ENCODE measurements at regions not wholly inside any gene's neighbourhood (a gene's known extent, or its start where the extent isn't known, plus 50 kb on each side); places are given as distances from the start of the nearest gene placed in this dataset.

- Histone ChIP-seq H3K14ac (ENCODE audit: low read length in 2 of 2) (no peak overlapping the region), H3K79me1 (replicated peaks; ENCODE audit: low read length, poor library complexity, severe bottlenecking) (no peaks in the 10 kb centered on the region), H2BK15ac (ENCODE audit: low read depth, poor library complexity, severe bottlenecking) (no peak overlapping the region), H2BK120ac (ENCODE audit: low read depth, low read length) (no peak overlapping the region), H3K36me3 (ENCODE audit: control insufficient read depth in 1 of 2, insufficient read depth in 2 of 2, low read depth in 1 of 2, low read length in 2 of 2) (no peaks in the 10 kb centered on the region), H4K8ac (ENCODE audit: low read length) (no peak overlapping the region), H3K4me3 (ENCODE audit: insufficient read depth in 1 of 2, low read depth in 1 of 2, low read length in 2 of 2) (no peak overlapping the region), H3K27ac (ENCODE audit: low read length, poor library complexity, severe bottlenecking) (no peak overlapping the region), H3K4me2 (ENCODE audit: low read length, poor library complexity, severe bottlenecking) (no peak overlapping the region), H3K18ac (ENCODE audit: low read depth in 1 of 2, low read length in 2 of 2) (no peak overlapping the region), H3K27me3 (ENCODE audit: control insufficient read depth in 1 of 2, insufficient read depth in 1 of 2, low read length in 2 of 2) (no peaks in the 10 kb centered on the region), H2BK12ac (ENCODE audit: low read length in 2 of 2) (no peak overlapping the region), H3K4me1 (ENCODE audit: control insufficient read depth, insufficient read depth, low read depth, low read length) (no peaks in the 10 kb centered on the region), H3K4ac (ENCODE audit: low read depth in 1 of 2, low read length in 2 of 2) (no peak overlapping the region), H3K9me3 (ENCODE audit: control insufficient read depth, low read length) (no peaks in the 10 kb centered on the region), H2BK5ac (ENCODE audit: low read depth, low read length, poor library complexity, severe bottlenecking) (no peak overlapping the region), H4K91ac (ENCODE audit: low read length) (no peak overlapping the region), H3K23ac (ENCODE audit: low read length in 2 of 2) (no peak overlapping the region), H2AK5ac (ENCODE audit: low read length, severe bottlenecking) (no peak overlapping the region), H2AFZ (ENCODE audit: low read depth, low read length) (no peak overlapping the region), H3K9ac (ENCODE audit: low read length) (no peak overlapping the region)
- no peak for DNase-seq
- WGBS: 80% methylated on average over 1 of the region's 1 CpG
These were observed 455.7 kb upstream of the PIK3C3 start for GRCh38 chr18:41499345-41499744.

- Histone ChIP-seq H3K9ac (ENCODE audit: low read length) (no peak overlapping the region), H3K27ac (ENCODE audit: low read length, poor library complexity, severe bottlenecking) (no peak overlapping the region), H3K79me1 (replicated peaks; ENCODE audit: low read length, poor library complexity, severe bottlenecking) (no peaks in the 10 kb centered on the region), H3K4ac (ENCODE audit: low read depth in 1 of 2, low read length in 2 of 2) (no peak overlapping the region), H4K8ac (ENCODE audit: low read length) (no peak overlapping the region), H2BK120ac (ENCODE audit: low read depth, low read length) (no peak overlapping the region), H3K27me3 (ENCODE audit: control insufficient read depth in 1 of 2, insufficient read depth in 1 of 2, low read length in 2 of 2) (no peaks in the 10 kb centered on the region), H3K4me3 (ENCODE audit: insufficient read depth in 1 of 2, low read depth in 1 of 2, low read length in 2 of 2) (no peak overlapping the region), H2BK15ac (ENCODE audit: low read depth, poor library complexity, severe bottlenecking) (no peak overlapping the region), H3K14ac (ENCODE audit: low read length in 2 of 2) (no peak overlapping the region), H3K18ac (ENCODE audit: low read depth in 1 of 2, low read length in 2 of 2) (no peak overlapping the region), H4K91ac (ENCODE audit: low read length) (no peak overlapping the region), H3K4me1 (ENCODE audit: control insufficient read depth, insufficient read depth, low read depth, low read length) (no peaks in the 10 kb centered on the region), H3K23ac (ENCODE audit: low read length in 2 of 2) (no peak overlapping the region), H2AK5ac (ENCODE audit: low read length, severe bottlenecking) (no peak overlapping the region), H3K4me2 (ENCODE audit: low read length, poor library complexity, severe bottlenecking) (no peak overlapping the region), H2AFZ (ENCODE audit: low read depth, low read length) (no peak overlapping the region), H2BK12ac (ENCODE audit: low read length in 2 of 2) (no peak overlapping the region), H2BK5ac (ENCODE audit: low read depth, low read length, poor library complexity, severe bottlenecking) (no peak overlapping the region), H3K9me3 (ENCODE audit: control insufficient read depth, low read length) (peaks cover 3% of the 10 kb centered on the region), H3K36me3 (ENCODE audit: control insufficient read depth in 1 of 2, insufficient read depth in 2 of 2, low read depth in 1 of 2, low read length in 2 of 2) (no peaks in the 10 kb centered on the region)
- 79% methylated on average over 1 of the region's 1 CpG for WGBS
- DNase-seq: no peak
These were observed 464.2 kb upstream of the PIK3C3 start for GRCh38 chr18:41490861-41491260.

- Histone ChIP-seq H4K91ac (ENCODE audit: low read length) (no peak overlapping the region), H3K27ac (ENCODE audit: low read length, poor library complexity, severe bottlenecking) (no peak overlapping the region), H3K79me1 (replicated peaks; ENCODE audit: low read length, poor library complexity, severe bottlenecking) (no peaks in the 10 kb centered on the region), H3K9me3 (ENCODE audit: control insufficient read depth, low read length) (peaks cover 3% of the 10 kb centered on the region), H4K8ac (ENCODE audit: low read length) (no peak overlapping the region), H3K4ac (ENCODE audit: low read depth in 1 of 2, low read length in 2 of 2) (no peak overlapping the region), H3K4me2 (ENCODE audit: low read length, poor library complexity, severe bottlenecking) (no peak overlapping the region), H2BK5ac (ENCODE audit: low read depth, low read length, poor library complexity, severe bottlenecking) (no peak overlapping the region), H3K9ac (ENCODE audit: low read length) (no peak overlapping the region), H3K4me1 (ENCODE audit: control insufficient read depth, insufficient read depth, low read depth, low read length) (no peaks in the 10 kb centered on the region), H2BK12ac (ENCODE audit: low read length in 2 of 2) (no peak overlapping the region), H2AK5ac (ENCODE audit: low read length, severe bottlenecking) (no peak overlapping the region), H3K4me3 (ENCODE audit: insufficient read depth in 1 of 2, low read depth in 1 of 2, low read length in 2 of 2) (no peak overlapping the region), H3K18ac (ENCODE audit: low read depth in 1 of 2, low read length in 2 of 2) (peak overlapping the region in 1 of 2 experiments; percentile 22), H3K36me3 (ENCODE audit: control insufficient read depth in 1 of 2, insufficient read depth in 2 of 2, low read depth in 1 of 2, low read length in 2 of 2) (no peaks in the 10 kb centered on the region), H2BK15ac (ENCODE audit: low read depth, poor library complexity, severe bottlenecking) (no peak overlapping the region), H3K27me3 (ENCODE audit: control insufficient read depth in 1 of 2, insufficient read depth in 1 of 2, low read length in 2 of 2) (no peaks in the 10 kb centered on the region), H2BK120ac (ENCODE audit: low read depth, low read length) (no peak overlapping the region), H3K14ac (ENCODE audit: low read length in 2 of 2) (no peak overlapping the region), H3K23ac (ENCODE audit: low read length in 2 of 2) (no peak overlapping the region), H2AFZ (ENCODE audit: low read depth, low read length) (no peak overlapping the region)
- 79% methylated on average over 1 of the region's 1 CpG for WGBS
- DNase-seq: no peak
These were observed 468.5 kb upstream of the PIK3C3 start for GRCh38 chr18:41486575-41486974.

- Histone ChIP-seq H2BK15ac (ENCODE audit: low read depth, poor library complexity, severe bottlenecking) (no peak overlapping the region), H3K14ac (ENCODE audit: low read length in 2 of 2) (no peak overlapping the region), H2BK5ac (ENCODE audit: low read depth, low read length, poor library complexity, severe bottlenecking) (no peak overlapping the region), H2BK120ac (ENCODE audit: low read depth, low read length) (no peak overlapping the region), H3K9me3 (ENCODE audit: control insufficient read depth, low read length) (peaks cover 3% of the 10 kb centered on the region), H3K9ac (ENCODE audit: low read length) (no peak overlapping the region), H3K23ac (ENCODE audit: low read length in 2 of 2) (no peak overlapping the region), H3K36me3 (ENCODE audit: control insufficient read depth in 1 of 2, insufficient read depth in 2 of 2, low read depth in 1 of 2, low read length in 2 of 2) (no peaks in the 10 kb centered on the region), H3K27ac (ENCODE audit: low read length, poor library complexity, severe bottlenecking) (no peak overlapping the region), H2AK5ac (ENCODE audit: low read length, severe bottlenecking) (no peak overlapping the region), H3K4me1 (ENCODE audit: control insufficient read depth, insufficient read depth, low read depth, low read length) (no peaks in the 10 kb centered on the region), H3K27me3 (ENCODE audit: control insufficient read depth in 1 of 2, insufficient read depth in 1 of 2, low read length in 2 of 2) (no peaks in the 10 kb centered on the region), H3K18ac (ENCODE audit: low read depth in 1 of 2, low read length in 2 of 2) (no peak overlapping the region), H2BK12ac (ENCODE audit: low read length in 2 of 2) (no peak overlapping the region), H4K8ac (ENCODE audit: low read length) (no peak overlapping the region), H3K4ac (ENCODE audit: low read depth in 1 of 2, low read length in 2 of 2) (no peak overlapping the region), H2AFZ (ENCODE audit: low read depth, low read length) (no peak overlapping the region), H3K4me3 (ENCODE audit: insufficient read depth in 1 of 2, low read depth in 1 of 2, low read length in 2 of 2) (no peak overlapping the region), H3K79me1 (replicated peaks; ENCODE audit: low read length, poor library complexity, severe bottlenecking) (no peaks in the 10 kb centered on the region), H3K4me2 (ENCODE audit: low read length, poor library complexity, severe bottlenecking) (no peak overlapping the region), H4K91ac (ENCODE audit: low read length) (no peak overlapping the region)
- WGBS: 88% methylated on average over 1 of the region's 1 CpG
- no peak for DNase-seq
These were observed 471.0 kb upstream of the PIK3C3 start for GRCh38 chr18:41484069-41484468.
